ENCODE measurements at regions not wholly inside any gene's neighbourhood (a gene's known extent, or its start where the extent isn't known, plus 50 kb on each side); places are given as distances from the start of the nearest gene placed in this dataset.

DNA sequence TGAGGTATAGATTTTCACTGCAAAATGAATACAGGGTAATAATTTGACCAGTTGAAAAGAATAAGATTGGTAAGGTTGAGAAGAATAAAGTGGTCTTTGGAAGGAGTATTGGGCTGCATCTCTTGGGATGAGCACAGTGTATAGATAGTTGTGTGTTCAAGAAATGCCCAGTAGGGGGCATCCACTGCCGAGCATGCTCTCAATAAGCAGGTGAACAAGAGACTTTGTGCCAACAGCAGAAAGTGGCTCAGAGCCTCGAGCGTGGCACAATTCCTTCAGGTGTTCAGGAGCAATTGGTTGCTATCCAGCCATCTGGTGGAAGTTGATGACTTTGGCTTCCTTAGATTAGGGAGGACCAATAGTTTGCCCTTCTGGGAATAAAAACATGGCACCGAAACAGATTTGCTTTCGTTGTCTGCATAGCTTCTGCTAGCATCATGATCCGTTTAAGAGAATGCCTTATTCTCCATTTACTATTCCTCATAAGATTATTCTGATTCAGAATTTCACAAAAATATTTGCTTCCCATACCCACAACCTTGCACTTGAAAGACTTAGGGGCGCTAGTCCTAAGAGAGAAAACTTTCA is 258.1 kb upstream of the NEIL3 start:
- no peak overlapping the region for H3K4me3 ChIP-seq
- H3K27ac ChIP-seq = no peak overlapping the region
- TF ChIP-seq, protein P1, sequence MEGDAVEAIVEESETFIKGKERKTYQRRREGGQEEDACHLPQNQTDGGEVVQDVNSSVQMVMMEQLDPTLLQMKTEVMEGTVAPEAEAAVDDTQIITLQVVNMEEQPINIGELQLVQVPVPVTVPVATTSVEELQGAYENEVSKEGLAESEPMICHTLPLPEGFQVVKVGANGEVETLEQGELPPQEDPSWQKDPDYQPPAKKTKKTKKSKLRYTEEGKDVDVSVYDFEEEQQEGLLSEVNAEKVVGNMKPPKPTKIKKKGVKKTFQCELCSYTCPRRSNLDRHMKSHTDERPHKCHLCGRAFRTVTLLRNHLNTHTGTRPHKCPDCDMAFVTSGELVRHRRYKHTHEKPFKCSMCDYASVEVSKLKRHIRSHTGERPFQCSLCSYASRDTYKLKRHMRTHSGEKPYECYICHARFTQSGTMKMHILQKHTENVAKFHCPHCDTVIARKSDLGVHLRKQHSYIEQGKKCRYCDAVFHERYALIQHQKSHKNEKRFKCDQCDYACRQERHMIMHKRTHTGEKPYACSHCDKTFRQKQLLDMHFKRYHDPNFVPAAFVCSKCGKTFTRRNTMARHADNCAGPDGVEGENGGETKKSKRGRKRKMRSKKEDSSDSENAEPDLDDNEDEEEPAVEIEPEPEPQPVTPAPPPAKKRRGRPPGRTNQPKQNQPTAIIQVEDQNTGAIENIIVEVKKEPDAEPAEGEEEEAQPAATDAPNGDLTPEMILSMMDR (IDR thresholded peaks at IDR 0.05) = no peak
- no peak for DNase-seq (ENCODE audit: low spot score)

DNA sequence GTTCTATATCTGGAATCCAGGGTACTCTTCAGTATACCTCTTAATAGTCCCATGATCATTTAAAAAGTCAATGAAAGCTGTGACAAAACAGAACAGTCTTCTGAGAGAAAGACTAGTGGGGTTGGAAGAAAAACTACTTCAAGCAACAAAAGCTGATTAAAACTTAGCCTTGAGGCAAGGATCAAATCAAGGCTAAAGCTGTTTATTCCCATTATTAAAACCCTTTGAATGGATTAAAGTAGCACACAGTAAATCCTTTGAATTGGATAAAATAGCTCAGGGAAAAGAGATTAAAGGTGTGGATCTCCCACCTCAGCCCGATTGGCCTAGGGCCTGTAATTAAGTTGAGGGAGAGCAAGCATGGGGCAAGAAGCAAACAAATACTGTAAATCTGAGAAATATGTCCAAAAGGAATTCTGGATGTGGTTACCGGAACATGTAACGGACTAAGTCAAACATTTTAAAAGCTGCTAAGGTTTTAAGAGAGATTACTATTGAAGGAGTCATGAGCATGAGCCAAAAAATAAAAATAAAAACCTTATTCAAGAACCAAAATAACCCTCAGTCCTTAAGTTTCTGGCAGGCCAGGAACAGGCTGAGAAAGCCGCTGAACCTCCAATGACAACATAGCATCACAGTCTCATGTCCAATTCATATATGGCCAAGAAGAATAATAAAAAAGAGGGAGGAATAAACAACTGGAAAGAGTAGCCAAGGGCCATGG is 257.3 kb upstream of the NEIL3 start:
- DNase-seq (ENCODE audit: low spot score) = no peak
- TF ChIP-seq, protein P1 (IDR thresholded peaks at IDR 0.05) = no peak
- Histone ChIP-seq H3K27ac (peak overlapping the region in 1 of 2 donors; percentile 41), H3K4me3 (no peak overlapping the region)

- TF ChIP-seq, protein P1 (IDR thresholded peaks at IDR 0.05) = no peak
Observed at GRCh38 chr4:177057186-177057585, 252.5 kb upstream of the NEIL3 start.

DNA sequence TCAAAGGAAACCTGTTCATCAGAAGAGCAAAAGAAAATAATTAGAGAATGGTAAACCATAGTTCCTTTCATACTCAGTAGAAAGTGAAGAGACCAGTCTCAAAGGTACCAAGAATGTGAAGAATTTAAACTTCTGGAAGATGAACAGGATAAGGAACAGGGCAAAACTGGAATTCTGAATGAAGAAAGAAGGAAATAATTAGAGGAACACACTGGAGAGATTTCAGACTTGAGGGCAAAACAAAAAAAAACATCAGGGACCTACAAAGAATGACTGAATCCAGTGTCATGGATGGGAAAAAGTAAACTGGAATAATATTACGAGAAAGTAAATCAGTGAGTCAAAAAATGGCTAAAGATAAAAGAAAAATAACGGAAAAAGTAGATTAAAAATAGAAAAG is 245.6 kb upstream of the NEIL3 start:
- DNase-seq (ENCODE audit: low spot score) = no peak
- TF ChIP-seq, protein P1 (IDR thresholded peaks at IDR 0.05) = no peak
- Histone ChIP-seq H3K4me3 (no peak overlapping the region), H3K27ac (no peak overlapping the region)

More at GRCh38 chr4:177057186-177057585, 252.5 kb upstream of the NEIL3 start:
- H3K27ac ChIP-seq = no peak overlapping the region
- no peak overlapping the region for H3K4me3 ChIP-seq
- DNase-seq (ENCODE audit: low spot score) = no peak

GRCh38 chr4:177064729-177065394 is 244.8 kb upstream of the NEIL3 start:
- no peak for DNase-seq (ENCODE audit: low spot score)
- Histone ChIP-seq H3K27ac (no peak overlapping the region), H3K4me3 (no peak overlapping the region)
- TF ChIP-seq, protein P1 (IDR thresholded peaks at IDR 0.05) = no peak

DNA sequence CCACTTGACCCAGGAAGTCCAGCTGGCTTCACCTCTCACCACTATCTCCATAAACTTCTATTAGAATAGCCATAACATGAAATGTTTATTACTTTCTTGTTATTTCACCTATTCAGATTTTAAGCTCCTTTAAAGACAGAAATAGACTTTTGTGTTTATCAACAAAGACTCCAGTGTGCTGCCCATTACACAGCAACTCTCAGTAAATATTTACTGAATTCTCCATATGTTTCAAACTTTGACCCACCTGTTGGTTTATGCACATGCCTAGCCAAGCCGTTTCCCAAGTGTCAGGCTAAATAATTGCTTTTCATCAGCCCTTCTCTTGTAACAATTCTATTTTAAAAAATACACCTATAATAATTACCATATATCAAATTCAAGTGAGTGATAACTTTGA is 242.9 kb upstream of the NEIL3 start:
- H3K4me3 ChIP-seq = no peak overlapping the region
- DNase-seq (ENCODE audit: low spot score) = no peak
- TF ChIP-seq, protein P1 (IDR thresholded peaks at IDR 0.05) = no peak
- H3K27ac ChIP-seq = no peak overlapping the region
